ENCODE measurements at regions not wholly inside any gene's neighbourhood (a gene's known extent, or its start where the extent isn't known, plus 50 kb on each side); places are given as distances from the start of the nearest gene placed in this dataset.
"Not testable (repeated sequence)": the region's sequence is repeated elsewhere in the genome, so short reads cannot be mapped to it uniquely, and the experiment has no call there.

DNA sequence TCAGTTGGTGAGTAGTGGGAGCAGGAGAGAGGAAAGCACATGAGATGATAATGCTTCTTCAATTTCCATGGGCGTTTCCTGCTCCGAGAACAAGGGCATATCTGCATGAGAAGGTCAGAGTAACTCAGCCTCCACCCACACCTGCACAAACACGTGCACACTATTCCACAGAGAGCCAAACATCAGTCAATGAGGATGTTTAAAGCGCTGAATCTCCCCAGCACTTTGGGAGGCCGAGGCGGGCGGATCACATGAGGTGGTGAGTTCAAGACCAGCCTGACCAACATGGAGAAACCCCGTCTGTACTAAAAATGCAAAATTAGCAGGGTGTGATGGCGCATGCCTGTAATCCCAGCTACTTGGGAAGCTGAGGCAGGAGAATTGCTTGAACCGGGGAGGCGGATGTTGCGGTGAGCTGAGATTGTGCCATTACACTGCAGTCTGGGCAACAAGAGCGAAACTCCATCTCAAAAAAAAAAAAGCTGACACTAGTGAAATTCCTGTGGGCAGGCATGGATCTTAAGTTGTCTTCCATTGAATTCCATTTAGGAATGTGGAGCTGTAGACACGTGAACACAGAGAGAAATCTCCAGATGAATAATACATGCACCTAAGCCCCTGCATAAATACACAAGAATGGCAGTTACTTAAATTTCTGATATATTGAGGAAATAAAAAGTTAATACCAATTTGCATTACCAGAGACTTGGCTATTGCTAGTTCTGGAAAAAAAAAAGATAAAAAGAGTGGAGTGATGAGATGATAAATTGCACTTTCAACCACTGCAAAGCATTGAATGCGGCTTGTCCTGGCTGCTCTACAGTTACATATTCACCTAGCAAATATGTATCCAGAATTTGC lies 1097.4 kb upstream of the TMEM132C start:
- Mint-ChIP-seq H3K36me3 (no peaks in the 10 kb centered on the region), H3K9me3 (peaks cover 4 to 13% (median 8%) of the 10 kb centered on the region in 3 donors), H3K4me3 (no peak overlapping the region), H3K4me1 (peaks cover 0 to 2% (median 2%) of the 10 kb centered on the region in 3 donors), H3K27me3 (peaks cover 8% of the 10 kb centered on the region), H3K27ac (peak overlapping the region in 1 of 3 donors; percentile 21)

DNA sequence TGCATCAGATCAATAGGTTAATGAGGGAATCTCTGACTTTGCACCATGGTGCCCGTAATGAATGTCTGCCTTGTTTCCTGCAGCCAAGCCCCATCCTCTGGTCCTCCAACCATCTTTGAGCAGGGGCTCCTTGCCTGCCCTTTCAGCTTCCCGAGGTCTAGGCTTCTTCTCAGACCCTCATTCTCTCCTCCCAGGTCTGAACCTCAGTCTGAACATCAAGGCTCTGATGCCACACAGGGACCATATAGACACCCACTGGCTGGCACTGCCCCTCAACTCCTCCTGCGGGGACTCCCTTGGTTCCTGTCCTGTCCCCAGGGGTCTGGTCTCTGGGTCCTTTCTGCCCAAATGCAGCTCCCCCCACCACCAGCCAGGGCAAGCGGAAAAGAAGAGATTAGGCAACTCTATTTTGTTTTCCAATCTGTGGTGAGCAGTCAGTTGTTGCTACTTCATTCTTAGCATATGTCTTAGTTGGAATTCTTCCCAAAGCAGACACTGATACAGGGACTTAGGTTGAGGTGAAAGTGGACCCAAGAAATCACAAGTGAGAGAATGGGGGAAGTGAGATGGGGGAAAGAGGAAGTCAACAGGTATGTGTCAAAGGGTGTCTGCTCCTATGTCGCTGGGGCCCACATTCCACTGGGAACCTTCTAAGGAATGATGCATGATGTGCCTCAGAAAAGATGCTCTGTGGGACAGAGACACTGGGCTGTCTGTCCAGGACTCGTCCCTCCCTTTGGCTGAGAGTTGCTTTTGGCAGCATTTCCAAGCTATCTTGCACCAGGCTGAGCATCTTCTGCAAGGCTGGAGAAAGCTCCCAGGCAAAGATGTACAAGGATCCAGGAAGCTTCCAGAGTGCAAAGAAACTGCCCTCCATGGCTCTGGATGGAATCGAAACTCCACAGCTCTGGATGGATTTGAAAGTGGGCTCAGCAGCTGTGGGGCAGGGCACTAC lies 1096.5 kb upstream of the TMEM132C start:
- H3K9me3 Mint-ChIP-seq, result peaks cover 4 to 13% (median 8%) of the 10 kb centered on the region in 3 donors
- peaks cover 8% of the 10 kb centered on the region for H3K27me3 Mint-ChIP-seq
- no peak overlapping the region for H3K4me3 Mint-ChIP-seq
- H3K4me1 Mint-ChIP-seq, result peaks cover 0 to 2% (median 1%) of the 10 kb centered on the region in 3 donors
- no peak overlapping the region for H3K27ac Mint-ChIP-seq
- no peaks in the 10 kb centered on the region for H3K36me3 Mint-ChIP-seq

DNA sequence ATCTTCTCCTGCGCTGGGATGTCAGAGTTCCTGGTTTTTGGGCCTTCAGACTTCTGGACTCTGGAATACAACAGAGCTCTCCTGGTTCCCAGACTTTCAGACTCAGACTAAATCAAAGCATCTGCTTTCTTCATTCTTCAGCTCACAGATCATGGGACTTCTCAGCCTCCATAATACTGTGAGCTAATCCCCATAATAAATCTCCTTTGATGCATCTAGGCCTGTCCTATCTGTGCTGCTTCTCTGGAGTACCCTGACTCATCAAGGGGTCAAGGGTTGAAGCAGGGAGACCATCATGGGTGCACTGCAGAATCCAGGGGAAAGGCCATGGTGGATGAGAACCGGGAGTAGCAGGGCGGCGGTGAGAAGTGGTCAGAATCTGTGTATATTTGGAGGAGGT lies 1094.1 kb upstream of the TMEM132C start:
- Mint-ChIP-seq H3K27me3 (no peaks in the 10 kb centered on the region), H3K27ac (no peak overlapping the region), H3K4me1 (peaks cover 0 to 2% (median 0%) of the 10 kb centered on the region in 3 donors), H3K4me3 (no peak overlapping the region), H3K36me3 (no peaks in the 10 kb centered on the region), H3K9me3 (peaks cover 4 to 18% (median 10%) of the 10 kb centered on the region in 3 donors)

DNA sequence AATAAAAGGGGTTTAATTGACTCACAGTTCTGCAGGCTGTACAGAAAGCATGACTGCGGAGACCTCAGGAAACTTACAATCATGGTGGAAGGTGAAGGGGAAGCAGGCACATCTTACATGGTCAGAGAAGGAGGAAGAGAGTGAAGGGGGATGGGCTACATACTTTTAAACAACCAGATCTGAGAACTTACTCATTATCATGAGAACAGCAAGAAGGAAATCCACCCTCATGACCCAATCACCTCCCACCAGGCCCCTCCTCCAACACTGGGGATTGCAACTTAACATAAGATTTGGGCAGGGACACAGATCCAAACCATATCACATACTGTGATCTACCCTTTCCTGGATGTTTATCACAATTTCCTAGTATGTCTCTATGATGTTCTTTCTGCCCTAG lies 1093.0 kb upstream of the TMEM132C start:
- not testable (repeated sequence) for H3K4me1 Mint-ChIP-seq, H3K27ac Mint-ChIP-seq, H3K27me3 Mint-ChIP-seq, H3K4me3 Mint-ChIP-seq, H3K36me3 Mint-ChIP-seq
- H3K9me3 Mint-ChIP-seq, result peaks cover 4 to 18% (median 17%) of the 10 kb centered on the region in 3 donors

DNA sequence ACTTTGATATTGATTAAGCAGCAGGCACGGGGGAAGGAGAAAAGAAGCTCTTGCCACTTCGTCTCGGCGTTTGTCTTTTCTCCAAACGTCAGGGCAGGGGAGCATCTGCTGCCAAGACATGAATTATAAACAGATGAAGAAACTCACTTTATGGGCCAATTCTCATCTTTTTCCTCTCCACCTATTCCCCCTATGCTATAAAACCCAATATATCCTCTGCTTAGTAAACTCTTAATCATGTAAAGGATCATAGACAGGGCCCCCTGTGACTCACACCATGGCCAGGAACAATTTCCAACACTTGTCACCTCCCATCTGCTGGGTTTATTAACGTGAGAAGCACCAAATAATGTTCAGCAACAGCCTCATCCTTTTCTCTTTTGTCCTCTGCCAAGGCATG lies 1092.1 kb upstream of the TMEM132C start:
- Mint-ChIP-seq H3K4me1 (peaks cover 0 to 2% (median 0%) of the 10 kb centered on the region in 3 donors), H3K4me3 (no peak overlapping the region), H3K27ac (no peak overlapping the region), H3K9me3 (peaks cover 2 to 18% (median 17%) of the 10 kb centered on the region in 3 donors), H3K36me3 (no peaks in the 10 kb centered on the region), H3K27me3 (no peaks in the 10 kb centered on the region)

DNA sequence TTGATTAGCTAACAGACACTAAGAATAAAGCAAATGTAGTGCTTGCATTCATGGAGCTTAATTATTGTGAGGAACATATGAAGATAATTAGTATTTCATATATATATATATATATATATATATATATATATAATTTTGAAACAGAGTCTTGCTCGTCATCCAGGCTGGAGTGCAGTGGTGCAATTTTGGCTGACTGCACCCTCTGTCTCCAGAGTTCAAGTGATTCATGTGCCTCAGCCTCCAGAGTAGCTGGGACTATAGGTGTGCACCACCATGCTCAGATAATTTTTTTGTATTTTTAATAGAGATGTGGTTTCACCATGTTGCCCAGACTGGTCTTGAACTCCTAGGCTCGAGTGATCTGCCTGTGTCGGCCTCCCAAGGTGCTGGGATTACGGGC lies 1091.6 kb upstream of the TMEM132C start:
- Mint-ChIP-seq H3K36me3 (no peaks in the 10 kb centered on the region), H3K4me3 (no peak overlapping the region), H3K27me3 (no peaks in the 10 kb centered on the region), H3K4me1 (peaks cover 0 to 2% (median 0%) of the 10 kb centered on the region in 3 donors), H3K9me3 (peaks cover 2 to 18% (median 17%) of the 10 kb centered on the region in 3 donors), H3K27ac (no peak overlapping the region)

DNA sequence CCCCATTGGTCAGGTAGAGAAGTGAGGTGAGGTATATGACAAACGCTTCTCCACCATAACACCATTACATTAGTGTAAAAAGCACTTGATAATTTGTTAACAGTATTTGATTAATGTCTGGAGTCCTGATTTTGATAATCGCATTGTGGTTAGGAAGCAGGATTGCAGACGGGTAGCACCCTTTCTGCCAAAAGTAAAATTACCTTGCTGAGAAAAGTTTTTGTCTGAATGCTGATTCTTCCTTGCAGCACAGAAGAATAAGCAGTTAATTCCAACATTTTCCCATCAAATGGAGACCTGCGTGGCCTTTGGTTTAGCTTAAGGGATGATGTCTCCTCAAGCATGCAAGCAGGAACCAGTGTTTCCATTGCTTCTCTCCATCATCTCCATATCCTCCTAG lies 1090.2 kb upstream of the TMEM132C start:
- Mint-ChIP-seq H3K4me1 (no peaks in the 10 kb centered on the region), H3K4me3 (no peak overlapping the region), H3K9me3 (peaks cover 2 to 18% (median 12%) of the 10 kb centered on the region in 3 donors), H3K27ac (no peak overlapping the region), H3K27me3 (no peaks in the 10 kb centered on the region), H3K36me3 (no peaks in the 10 kb centered on the region)

DNA sequence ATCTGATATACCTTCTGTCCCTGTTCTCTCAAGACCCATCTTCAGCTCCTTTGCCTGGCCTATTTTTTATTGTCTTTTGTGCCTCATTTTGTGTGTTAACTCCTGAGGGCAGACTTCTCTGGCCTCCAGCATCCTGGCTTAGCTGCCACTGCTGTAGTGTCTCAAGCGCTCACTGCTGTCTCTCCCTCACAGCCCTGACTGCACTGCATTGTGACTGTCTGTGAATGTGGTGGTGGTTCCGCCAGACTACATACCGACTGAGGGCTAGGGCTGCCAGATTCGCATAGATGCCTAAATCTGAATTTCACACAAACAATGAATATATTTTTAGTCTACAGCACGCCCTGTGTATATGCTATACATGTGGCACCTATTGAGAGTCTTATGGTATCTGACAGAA lies 1088.9 kb upstream of the TMEM132C start:
- Mint-ChIP-seq H3K27me3 (peaks cover 1% of the 10 kb centered on the region), H3K36me3 (no peaks in the 10 kb centered on the region), H3K4me3 (no peak overlapping the region), H3K9me3 (peaks cover 2 to 12% (median 10%) of the 10 kb centered on the region in 3 donors), H3K27ac (no peak overlapping the region), H3K4me1 (no peaks in the 10 kb centered on the region)

DNA sequence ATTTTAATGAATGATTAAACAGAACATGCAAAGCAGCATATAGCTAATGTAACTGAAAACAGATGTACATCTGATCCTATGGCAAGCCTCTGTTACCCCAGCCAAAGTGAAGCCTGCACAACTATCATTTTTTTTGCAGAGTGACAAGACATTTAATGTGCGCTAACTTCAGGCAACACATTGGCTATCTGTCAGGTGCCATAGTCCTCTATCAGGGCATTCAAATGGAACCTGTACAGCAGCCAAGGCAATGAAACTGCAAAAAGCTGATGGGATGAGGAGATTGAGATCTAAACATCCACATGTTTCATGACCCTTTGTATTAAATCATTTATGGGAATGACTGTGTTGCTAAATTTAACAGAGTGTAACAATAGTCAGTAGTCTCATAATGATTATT lies 1088.5 kb upstream of the TMEM132C start:
- peaks cover 1% of the 10 kb centered on the region for H3K27me3 Mint-ChIP-seq
- H3K27ac Mint-ChIP-seq, result no peak overlapping the region
- H3K4me1 Mint-ChIP-seq, result no peaks in the 10 kb centered on the region
- H3K9me3 Mint-ChIP-seq, result peaks cover 2 to 12% (median 9%) of the 10 kb centered on the region in 3 donors
- H3K36me3 Mint-ChIP-seq, result no peaks in the 10 kb centered on the region
- H3K4me3 Mint-ChIP-seq, result no peak overlapping the region

DNA sequence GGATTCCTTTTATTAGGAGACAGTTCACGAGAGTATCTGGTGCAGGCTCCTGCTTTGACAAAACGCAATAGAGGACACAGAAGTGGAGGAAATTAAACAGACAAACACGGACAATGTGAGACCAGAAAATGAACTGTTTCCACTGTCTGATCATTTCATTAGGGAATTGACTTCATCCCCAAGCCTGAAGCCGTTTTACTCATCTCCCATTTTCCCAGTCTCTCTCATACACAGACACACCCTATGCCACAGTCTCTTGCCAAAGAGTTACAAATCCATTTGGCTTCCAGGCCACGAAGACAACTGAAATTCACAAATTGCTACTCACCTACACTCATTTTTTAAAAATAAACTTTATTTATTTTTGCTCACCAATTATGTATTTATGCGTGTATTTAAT lies 1087.8 kb upstream of the TMEM132C start:
- Mint-ChIP-seq H3K4me1 (no peaks in the 10 kb centered on the region), H3K4me3 (no peak overlapping the region), H3K36me3 (no peaks in the 10 kb centered on the region), H3K9me3 (peaks cover 2 to 9% (median 8%) of the 10 kb centered on the region in 3 donors), H3K27ac (no peak overlapping the region), H3K27me3 (peaks cover 1% of the 10 kb centered on the region)

DNA sequence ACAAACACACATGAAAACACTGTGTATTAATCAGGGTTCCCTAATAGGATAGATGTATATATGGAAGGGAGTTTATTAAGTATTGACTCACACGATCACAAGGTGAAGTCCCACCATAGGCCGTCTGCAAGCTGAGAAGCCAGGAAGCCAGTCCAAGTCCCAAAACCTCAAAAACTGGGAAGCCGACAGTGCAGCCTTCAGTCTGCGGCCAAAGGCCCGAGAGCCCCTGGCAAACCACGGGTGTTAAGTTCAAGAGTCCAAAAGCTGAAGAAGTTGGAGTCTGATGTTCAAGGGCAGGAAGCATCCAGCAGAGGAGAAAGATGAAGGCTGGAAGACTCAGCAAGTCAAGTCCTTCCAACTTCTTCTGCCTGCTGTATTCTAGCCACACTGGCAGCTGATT lies 1085.0 kb upstream of the TMEM132C start:
- H3K27ac Mint-ChIP-seq, result no peak overlapping the region

DNA sequence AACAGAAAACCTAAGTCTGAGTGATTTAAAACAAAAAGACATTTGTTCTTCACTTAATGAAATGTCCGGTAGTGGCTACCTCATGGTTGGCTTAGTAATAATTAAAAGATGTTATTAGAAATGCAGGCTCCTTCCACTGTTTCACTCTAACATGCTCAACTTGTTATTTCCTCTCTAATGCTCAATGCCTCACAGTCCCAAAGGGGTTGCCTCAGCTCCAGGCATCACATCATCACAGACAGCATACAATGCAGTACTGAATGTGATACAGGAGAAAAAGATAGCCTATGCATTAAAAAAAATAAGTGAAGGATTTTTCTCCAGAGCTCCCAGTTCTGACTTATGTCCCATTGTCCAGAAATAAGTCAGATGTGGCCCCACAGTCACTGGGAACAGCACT lies 1077.0 kb upstream of the TMEM132C start:
- H3K9me3 Mint-ChIP-seq, result peaks cover 0 to 13% (median 5%) of the 10 kb centered on the region in 3 donors
- H3K4me1 Mint-ChIP-seq, result no peaks in the 10 kb centered on the region
- H3K27ac Mint-ChIP-seq, result no peak overlapping the region
- no peaks in the 10 kb centered on the region for H3K36me3 Mint-ChIP-seq
- H3K27me3 Mint-ChIP-seq, result peaks cover 3% of the 10 kb centered on the region
- H3K4me3 Mint-ChIP-seq, result no peak overlapping the region

More for the DNA sequence above, 1085.0 kb upstream of the TMEM132C start:
- Mint-ChIP-seq H3K27me3 (peaks cover 1% of the 10 kb centered on the region), H3K4me3 (no peak overlapping the region), H3K9me3 (peaks cover 2 to 9% (median 7%) of the 10 kb centered on the region in 3 donors), H3K4me1 (no peaks in the 10 kb centered on the region), H3K36me3 (no peaks in the 10 kb centered on the region)

DNA sequence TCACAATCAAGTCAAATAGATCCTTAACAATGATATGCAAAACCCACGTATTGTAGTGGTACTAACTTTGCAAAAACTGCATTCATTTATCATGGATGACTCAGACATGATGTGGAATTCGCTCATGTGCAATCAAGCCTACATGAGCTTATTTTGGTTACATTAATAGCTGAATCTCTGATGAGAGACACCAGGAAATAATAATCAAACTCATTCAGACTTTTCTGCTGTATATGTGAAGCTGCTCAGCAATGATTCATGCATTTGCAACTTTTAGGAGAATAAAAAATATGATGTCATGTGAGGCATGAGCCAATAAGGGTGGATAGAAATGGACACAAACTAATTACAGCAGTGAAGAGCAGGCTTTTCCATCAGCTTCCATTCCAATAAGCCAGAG lies 1075.8 kb upstream of the TMEM132C start:
- Mint-ChIP-seq H3K36me3 (no peaks in the 10 kb centered on the region), H3K27me3 (peaks cover 3% of the 10 kb centered on the region), H3K4me1 (no peaks in the 10 kb centered on the region), H3K9me3 (peaks cover 0 to 15% (median 5%) of the 10 kb centered on the region in 3 donors), H3K27ac (no peak overlapping the region), H3K4me3 (no peak overlapping the region)

DNA sequence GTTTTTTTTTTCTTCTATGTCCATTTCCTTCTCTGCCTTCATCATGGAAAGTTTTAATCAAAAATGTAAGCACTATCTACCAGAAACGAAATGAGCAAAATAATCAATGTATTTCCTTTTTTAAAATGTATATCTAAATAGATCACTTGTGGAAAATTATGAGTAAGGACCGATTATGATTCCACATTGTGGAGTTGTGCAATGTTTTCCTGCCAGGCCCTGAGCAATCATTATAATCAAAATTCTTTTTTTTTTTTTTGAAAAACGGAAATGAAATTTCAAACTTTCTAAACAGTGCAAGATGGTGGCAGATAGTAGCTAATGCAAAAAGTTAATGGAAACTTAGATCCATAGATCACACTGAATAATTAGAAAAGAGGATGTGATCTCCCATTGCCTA lies 1074.6 kb upstream of the TMEM132C start:
- Mint-ChIP-seq H3K27me3 (peaks cover 3% of the 10 kb centered on the region), H3K4me1 (no peaks in the 10 kb centered on the region), H3K9me3 (peaks cover 0 to 16% (median 5%) of the 10 kb centered on the region in 3 donors), H3K36me3 (no peaks in the 10 kb centered on the region), H3K4me3 (no peak overlapping the region), H3K27ac (no peak overlapping the region)

DNA sequence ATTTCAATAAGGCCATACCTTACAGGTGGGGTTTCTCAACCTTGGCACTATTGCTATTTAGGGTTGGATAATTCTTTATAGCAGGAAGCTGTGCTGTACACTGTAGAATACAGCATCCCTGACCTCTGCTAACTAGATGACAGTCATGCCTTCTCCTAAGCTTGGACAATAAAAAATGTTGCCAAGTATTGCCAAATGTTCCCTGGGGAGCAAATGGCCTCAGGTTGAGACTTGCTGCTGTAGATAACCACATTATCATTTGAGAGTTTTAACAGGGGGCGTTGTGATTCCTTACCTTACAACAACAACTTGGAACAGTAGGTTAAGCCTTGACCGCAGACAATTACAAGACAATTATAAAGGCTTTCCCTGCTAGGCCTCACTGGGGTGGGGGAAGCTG lies 1073.6 kb upstream of the TMEM132C start:
- Mint-ChIP-seq H3K27me3 (peaks cover 3% of the 10 kb centered on the region), H3K4me1 (no peaks in the 10 kb centered on the region), H3K9me3 (peaks cover 0 to 21% (median 5%) of the 10 kb centered on the region in 3 donors), H3K27ac (no peak overlapping the region), H3K36me3 (no peaks in the 10 kb centered on the region), H3K4me3 (no peak overlapping the region)

Data from IgD-negative memory B cell (primary cell).